ENCODE measurements at regions not wholly inside any gene's neighbourhood (a gene's known extent, or its start where the extent isn't known, plus 50 kb on each side); places are given as distances from the start of the nearest gene placed in this dataset.

- TF ChIP-seq CTCF (conservative IDR thresholded peaks at IDR 0.05; ENCODE audit: low read length) (no peak), EZH2phosphoT487 (IDR thresholded peaks at IDR 0.05; ENCODE audit: borderline replicate concordance, low read depth, low read length) (no peak)
These were observed 1068.7 kb downstream of the STPG2 start for GRCh38 chr4:97074531-97074930.

Measured in OCI-LY7 (cell line).